Parathyroid adenoma (tissue), 2 donors: ENCODE measurements at regions not wholly inside any gene's neighbourhood (a gene's known extent, or its start where the extent isn't known, plus 50 kb on each side); places are given as distances from the start of the nearest gene placed in this dataset.

Experiments
- H2AFZ ChIP-seq: fragments of 300-600 bp; sonication (generic); one replicate; pipeline ENCODE4 v1.7.0; 2017; ENCODE audit warnings: antibody characterized with exemption, mild to moderate bottlenecking
- H3K27ac ChIP-seq: fragments of 300-600 bp; sonication (generic); one replicate; pipeline ENCODE4 v1.7.0; 2017
- H3K27me3 ChIP-seq: fragments of 300-600 bp; sonication (generic); one replicate; pipeline ENCODE4 v1.7.0; 2017; ENCODE audit warnings: low read length; ENCODE audit not compliant: control insufficient read depth, insufficient read depth
- H3K36me3 ChIP-seq: fragments of 300-600 bp; sonication (generic); one replicate; pipeline ENCODE4 v1.7.0; 2017; ENCODE audit warnings: low read length; ENCODE audit not compliant: control insufficient read depth, insufficient read depth
- H3K4me1 ChIP-seq: fragments of 300-600 bp; sonication (generic); one replicate; pipeline ENCODE4 v1.7.0; 2017; ENCODE audit warnings: control low read depth
- H3K4me2 ChIP-seq: fragments of 300-600 bp; sonication (generic); one replicate; pipeline ENCODE4 v1.7.0; 2017; ENCODE audit warnings: low read length
- H3K4me3 ChIP-seq: fragments of 300-600 bp; sonication (generic); one replicate; pipeline ENCODE4 v1.7.0; 2017; ENCODE audit warnings: low read depth, low read length
- H3K79me2 ChIP-seq: fragments of 300-600 bp; sonication (generic); one replicate; pipeline ENCODE4 v1.7.0; 2017; ENCODE audit warnings: control low read depth
- H3K9ac ChIP-seq: fragments of 300-600 bp; sonication (generic); one replicate; pipeline ENCODE4 v1.7.0; 2017; ENCODE audit warnings: mild to moderate bottlenecking
- H3K9me3 ChIP-seq: fragments of 300-600 bp; sonication (generic); one replicate; pipeline ENCODE4 v1.7.0; 2017; ENCODE audit warnings: low read length; ENCODE audit not compliant: control insufficient read depth
- TF ChIP-seq, protein P1 (sequence below): fragments of 300-600 bp; sonication (generic); IDR thresholded peaks from one replicate; pipeline ENCODE4 v1.7.0; 2017; ENCODE audit warnings: antibody characterized with exemption, mild to moderate bottlenecking
- donor health status: primary hyperparathyroidism.

DNA sequence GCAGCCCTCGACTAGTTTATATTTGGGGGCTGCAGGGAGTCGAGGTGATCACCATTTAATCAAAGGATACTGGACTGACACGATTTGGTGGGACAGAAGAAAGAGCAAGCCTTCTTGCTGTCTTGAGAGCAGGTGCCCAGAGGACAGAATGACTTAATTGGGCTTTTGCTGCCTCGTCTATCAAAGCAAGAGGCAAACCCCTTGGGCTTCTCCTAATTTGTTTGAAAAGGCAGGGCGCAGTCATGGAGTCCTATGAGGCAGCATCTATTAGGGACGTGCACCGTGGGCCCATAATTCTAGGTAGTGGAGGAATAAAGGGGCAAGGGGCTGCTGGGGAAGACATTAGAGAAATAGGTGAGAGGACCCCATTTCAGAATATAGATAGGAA is 1411.3 kb downstream of the TBC1D22A start:
- Histone ChIP-seq H3K4me1 (no peaks in the 10 kb centered on the region), H2AFZ (no peak overlapping the region), H3K27ac (no peak overlapping the region), H3K79me2 (no peaks in the 10 kb centered on the region), H3K4me2 (no peak overlapping the region), H3K36me3 (no peaks in the 10 kb centered on the region), H3K4me3 (no peak overlapping the region), H3K27me3 (no peaks in the 10 kb centered on the region), H3K9me3 (no peaks in the 10 kb centered on the region), H3K9ac (no peak overlapping the region)
- TF ChIP-seq, protein P1, sequence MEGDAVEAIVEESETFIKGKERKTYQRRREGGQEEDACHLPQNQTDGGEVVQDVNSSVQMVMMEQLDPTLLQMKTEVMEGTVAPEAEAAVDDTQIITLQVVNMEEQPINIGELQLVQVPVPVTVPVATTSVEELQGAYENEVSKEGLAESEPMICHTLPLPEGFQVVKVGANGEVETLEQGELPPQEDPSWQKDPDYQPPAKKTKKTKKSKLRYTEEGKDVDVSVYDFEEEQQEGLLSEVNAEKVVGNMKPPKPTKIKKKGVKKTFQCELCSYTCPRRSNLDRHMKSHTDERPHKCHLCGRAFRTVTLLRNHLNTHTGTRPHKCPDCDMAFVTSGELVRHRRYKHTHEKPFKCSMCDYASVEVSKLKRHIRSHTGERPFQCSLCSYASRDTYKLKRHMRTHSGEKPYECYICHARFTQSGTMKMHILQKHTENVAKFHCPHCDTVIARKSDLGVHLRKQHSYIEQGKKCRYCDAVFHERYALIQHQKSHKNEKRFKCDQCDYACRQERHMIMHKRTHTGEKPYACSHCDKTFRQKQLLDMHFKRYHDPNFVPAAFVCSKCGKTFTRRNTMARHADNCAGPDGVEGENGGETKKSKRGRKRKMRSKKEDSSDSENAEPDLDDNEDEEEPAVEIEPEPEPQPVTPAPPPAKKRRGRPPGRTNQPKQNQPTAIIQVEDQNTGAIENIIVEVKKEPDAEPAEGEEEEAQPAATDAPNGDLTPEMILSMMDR = no peak

DNA sequence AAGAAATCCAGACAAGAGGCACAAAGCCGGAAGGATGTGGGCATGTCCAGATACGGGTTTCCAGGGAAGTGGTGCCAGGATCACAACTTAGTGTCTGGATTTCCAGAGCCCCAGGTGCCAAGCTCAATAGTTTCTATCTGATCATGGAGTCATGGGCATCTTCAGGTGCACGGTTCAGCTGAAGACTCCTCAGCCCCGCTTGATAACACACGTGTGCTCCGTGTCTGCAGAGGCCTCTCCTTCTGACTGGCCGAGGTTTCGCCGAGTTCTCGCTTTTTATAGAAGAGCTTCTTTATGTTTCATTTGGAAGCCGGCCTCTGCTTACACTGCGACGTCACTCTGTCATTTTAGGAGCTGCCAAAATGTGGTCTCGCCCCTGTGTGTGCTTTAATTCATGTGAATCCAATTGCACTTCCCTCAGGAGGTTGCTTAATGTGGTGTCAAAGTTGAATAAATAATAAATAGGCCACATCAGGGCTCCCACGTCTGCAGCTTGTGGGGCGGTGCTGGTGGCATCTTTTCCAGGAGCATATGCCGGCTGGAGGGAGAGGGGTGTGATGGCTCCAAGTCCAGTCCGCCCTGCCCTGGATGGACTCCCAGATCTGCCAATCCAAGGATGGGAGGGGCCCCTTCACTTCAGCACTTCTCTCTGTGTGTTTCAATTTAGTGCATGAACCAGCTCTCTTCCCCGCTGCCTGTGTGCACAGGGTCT is 1410.8 kb downstream of the TBC1D22A start:
- Histone ChIP-seq H2AFZ (no peak overlapping the region), H3K36me3 (no peaks in the 10 kb centered on the region), H3K79me2 (no peaks in the 10 kb centered on the region), H3K4me3 (no peak overlapping the region), H3K27ac (no peak overlapping the region), H3K27me3 (no peaks in the 10 kb centered on the region), H3K9me3 (no peaks in the 10 kb centered on the region), H3K4me1 (no peaks in the 10 kb centered on the region), H3K4me2 (no peak overlapping the region), H3K9ac (no peak overlapping the region)
- TF ChIP-seq, protein P1 = no peak

DNA sequence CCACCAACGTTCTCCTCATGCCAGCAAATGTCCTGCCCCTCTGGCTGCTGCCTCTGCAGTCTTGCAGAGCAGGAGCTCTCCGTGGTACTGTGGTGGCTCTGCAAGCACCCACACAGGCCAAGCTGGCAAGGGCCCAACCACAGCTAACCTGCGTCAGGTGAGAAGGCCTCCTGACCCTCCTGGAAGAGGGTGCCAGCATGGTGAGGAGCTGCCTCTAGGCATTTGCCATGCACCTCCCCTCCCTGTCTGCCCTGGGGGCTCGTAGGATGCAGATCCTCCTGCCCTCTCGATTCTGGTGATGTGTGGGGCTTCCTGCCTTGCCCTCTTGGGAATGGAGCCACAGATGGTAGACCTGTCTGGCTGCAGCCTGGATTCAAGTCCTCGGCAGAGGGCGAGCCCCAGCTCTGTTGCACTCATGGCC is 1408.8 kb downstream of the TBC1D22A start:
- Histone ChIP-seq H3K27ac (no peak overlapping the region), H3K4me2 (no peak overlapping the region), H3K27me3 (no peaks in the 10 kb centered on the region), H3K36me3 (no peaks in the 10 kb centered on the region), H3K4me3 (no peak overlapping the region), H3K79me2 (no peaks in the 10 kb centered on the region), H3K9me3 (no peaks in the 10 kb centered on the region), H3K9ac (no peak overlapping the region), H2AFZ (no peak overlapping the region), H3K4me1 (no peaks in the 10 kb centered on the region)
- TF ChIP-seq, protein P1 = no peak

DNA sequence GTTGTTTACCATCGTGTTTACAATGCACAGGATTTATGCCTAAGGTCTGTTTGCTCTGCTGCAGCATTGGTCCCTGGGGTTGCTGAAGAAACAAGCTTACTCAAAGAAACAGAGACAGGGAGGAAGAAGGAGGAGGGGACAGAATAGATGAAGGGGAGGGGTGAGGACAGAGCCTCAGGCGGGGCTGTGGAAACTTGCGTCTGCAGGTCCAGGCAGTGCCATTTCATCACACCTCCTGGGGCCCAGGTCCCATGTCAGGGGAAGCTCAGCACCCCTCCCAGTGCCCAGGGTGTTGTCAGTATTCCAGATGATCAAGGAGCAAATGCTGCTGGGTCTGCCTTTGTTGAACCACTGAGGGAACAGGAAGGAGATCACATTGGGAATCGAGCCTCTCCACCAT is 1406.8 kb downstream of the TBC1D22A start:
- H3K9ac ChIP-seq = no peak overlapping the region
- H3K4me2 ChIP-seq = no peak overlapping the region
- H3K4me1 ChIP-seq = no peaks in the 10 kb centered on the region
- no peaks in the 10 kb centered on the region for H3K27me3 ChIP-seq
- no peak overlapping the region for H3K27ac ChIP-seq
- no peaks in the 10 kb centered on the region for H3K9me3 ChIP-seq
- H3K4me3 ChIP-seq = no peak overlapping the region
- no peak overlapping the region for H2AFZ ChIP-seq
- no peaks in the 10 kb centered on the region for H3K79me2 ChIP-seq
- TF ChIP-seq, protein P1 = no peak
- no peaks in the 10 kb centered on the region for H3K36me3 ChIP-seq

DNA sequence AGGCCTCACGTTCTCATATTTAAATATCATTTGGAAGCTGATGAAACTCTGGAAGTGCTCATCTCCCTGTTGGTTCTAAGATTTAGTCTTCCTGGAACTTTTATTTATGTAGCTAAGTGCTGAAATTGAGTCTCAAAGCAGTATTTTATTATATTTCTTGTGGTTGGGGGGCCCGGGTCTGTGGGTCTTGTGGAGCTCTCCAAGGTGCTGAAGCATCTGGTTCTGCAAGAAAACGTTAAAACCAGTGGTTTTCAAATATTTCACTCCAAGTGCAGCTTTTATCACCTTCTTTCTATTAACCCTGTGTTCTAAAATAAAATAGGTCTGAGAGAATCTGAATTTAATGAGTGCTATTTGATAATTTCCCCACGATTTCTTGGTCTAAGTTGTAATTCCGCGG is 1404.8 kb downstream of the TBC1D22A start:
- Histone ChIP-seq H3K4me3 (no peak overlapping the region), H3K27me3 (no peaks in the 10 kb centered on the region), H3K79me2 (no peaks in the 10 kb centered on the region), H2AFZ (no peak overlapping the region), H3K27ac (no peak overlapping the region), H3K9me3 (no peaks in the 10 kb centered on the region), H3K36me3 (no peaks in the 10 kb centered on the region), H3K4me2 (no peak overlapping the region), H3K4me1 (no peaks in the 10 kb centered on the region), H3K9ac (no peak overlapping the region)
- TF ChIP-seq, protein P1 = no peak
